Adrenal gland (tissue), 9 donors: ENCODE measurements at regions not wholly inside any gene's neighbourhood (a gene's known extent, or its start where the extent isn't known, plus 50 kb on each side); places are given as distances from the start of the nearest gene placed in this dataset.

Experiments used
- DNase-seq, 7 donors: peaks; one replicate each; pipeline ENCODE4 v3.0.0-alpha.2; 2019 to 2020
- H3K27ac ChIP-seq, 5 donors: fragments of 200-600 bp; sonication (generic) in 4 of 5; 1 replicate in 3 of 5; 2 replicates in 2 of 5; pipeline versions ENCODE4 v1.5.1 to v1.8.0; 2016 to 2020; ENCODE audit warnings: mild to moderate bottlenecking in 1 of 5
- H3K27me3 ChIP-seq: fragments of 200-600 bp; 2 replicates; pipeline ENCODE4 v1.8.0; 2021
- H3K36me3 ChIP-seq, 2 donors: fragments of 200-600 bp; replicated peaks in 1 of 2; 1 replicate in 1 of 2; 2 replicates in 1 of 2; pipeline versions ENCODE4 v1.5.1 to v1.8.0; 2018 to 2022
- H3K4me1 ChIP-seq, 2 donors: fragments of 200-600 bp; replicated peaks in 1 of 2; 1 replicate in 1 of 2; 2 replicates in 1 of 2; pipeline versions ENCODE4 v1.5.1 to v1.8.0; 2018 to 2021
- H3K4me3 ChIP-seq, 4 donors: fragments of 200-600 bp; sonication (generic) in 3 of 4; one replicate each; pipeline ENCODE4 v1.5.1; 2016 to 2018
- H3K9me3 ChIP-seq, 3 donors: fragments of 200-600 bp; sonication (generic) in 1 of 3; replicated peaks in 1 of 3; 1 replicate in 2 of 3; 2 replicates in 1 of 3; pipeline versions ENCODE4 v1.5.1 to v1.8.0; 2016 to 2021
- CTCF ChIP-seq, 6 experiments: fragments of 450-650 bp in 4 of 6; fragments of 200-600 bp in 2 of 6; sonication (generic) in 1 of 6; IDR thresholded peaks; 1 replicate in 5 of 6; 2 replicates in 1 of 6; pipeline versions ENCODE4 v1.5.1 to v1.8.0; 2016 to 2021; ENCODE audit warnings: antibody characterized with exemption in 6 of 6, mild to moderate bottlenecking in 2 of 6, moderate library complexity in 1 of 6
- POLR2A ChIP-seq, 2 donors: fragments of 450-650 bp; IDR thresholded peaks; one replicate each; pipeline ENCODE4 v1.6.1; 2017; ENCODE audit warnings: antibody characterized with exemption in 2 of 2, mild to moderate bottlenecking in 2 of 2, moderate library complexity in 1 of 2
- WGBS, 4 donors: extraction: QIAGEN DNeasy Blood & Tissue Kit in 2 of 4; methylation state at CpG; one replicate each; pipeline versions ENCODE4 v1.1.5 to v1.1.7; 2013 to 2017; 5-methylcytosine and 5-hydroxymethylcytosine counted together
- intact Hi-C, 2 donors: fragments of 100-400 bp; cut with DNase I; formaldehyde crosslinking; loops; one replicate each; pipeline versions ENCODE4 v1.14.1 to v1.15.0; 2022 to 2023
- donor health status: healthy with polysubstance abuse.
- donor health status: Bipolar disorder and iron deficiency.
- donor health status: DM: yes; HTN: yes; CAD: no.
- donor health status: DM: no; HTN: no; CAD: no.
- donor health status: DM: no; HTN: no; CAD: no.

DNA sequence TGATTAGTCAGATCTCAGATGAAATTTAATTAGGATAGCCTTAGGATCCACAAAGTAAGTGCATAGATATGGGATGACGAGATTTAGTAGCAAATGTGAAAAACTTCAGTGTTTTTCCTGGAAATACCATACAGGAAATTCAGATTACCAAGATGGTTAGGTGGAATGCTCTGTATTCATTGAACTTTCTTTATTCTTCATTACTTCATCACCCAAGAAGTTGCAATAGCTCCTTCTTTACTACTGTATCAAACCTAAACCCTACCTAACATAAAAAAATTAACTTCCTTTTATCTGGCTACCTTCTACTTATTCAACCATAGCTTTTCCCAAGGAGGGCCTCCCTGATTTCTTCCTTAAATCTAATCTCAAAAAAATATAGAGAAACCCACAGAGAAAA is 100.4 kb downstream of the TTC6 start:
- Histone ChIP-seq H3K36me3 (no peaks in the 10 kb centered on the region), H3K27ac (no peak overlapping the region), H3K27me3 (no peaks in the 10 kb centered on the region), H3K4me1 (no peaks in the 10 kb centered on the region), H3K4me3 (no peak overlapping the region), H3K9me3 (no peaks in the 10 kb centered on the region)
- no peak for TF ChIP-seq POLR2A (IDR thresholded peaks at IDR 0.05)
- TF ChIP-seq CTCF (IDR thresholded peaks at IDR 0.05), result no peak
- no peak for DNase-seq
- WGBS, 4 donors, result 78 to 88% (median 85%) methylated on average over 1 of the region's 1 CpG
- intact Hi-C loops, result no loop called here

GRCh38 chr14:37697489-37698121 is 102.2 kb downstream of the TTC6 start:
- intact Hi-C loops, result no loop called here
- no peak for TF ChIP-seq CTCF (IDR thresholded peaks at IDR 0.05)
- TF ChIP-seq POLR2A (IDR thresholded peaks at IDR 0.05), result no peak
- Histone ChIP-seq H3K9me3 (no peaks in the 10 kb centered on the region), H3K27ac (no peak overlapping the region), H3K4me3 (no peak overlapping the region), H3K27me3 (no peaks in the 10 kb centered on the region), H3K36me3 (no peaks in the 10 kb centered on the region), H3K4me1 (no peaks in the 10 kb centered on the region)
- no peak for DNase-seq

DNA sequence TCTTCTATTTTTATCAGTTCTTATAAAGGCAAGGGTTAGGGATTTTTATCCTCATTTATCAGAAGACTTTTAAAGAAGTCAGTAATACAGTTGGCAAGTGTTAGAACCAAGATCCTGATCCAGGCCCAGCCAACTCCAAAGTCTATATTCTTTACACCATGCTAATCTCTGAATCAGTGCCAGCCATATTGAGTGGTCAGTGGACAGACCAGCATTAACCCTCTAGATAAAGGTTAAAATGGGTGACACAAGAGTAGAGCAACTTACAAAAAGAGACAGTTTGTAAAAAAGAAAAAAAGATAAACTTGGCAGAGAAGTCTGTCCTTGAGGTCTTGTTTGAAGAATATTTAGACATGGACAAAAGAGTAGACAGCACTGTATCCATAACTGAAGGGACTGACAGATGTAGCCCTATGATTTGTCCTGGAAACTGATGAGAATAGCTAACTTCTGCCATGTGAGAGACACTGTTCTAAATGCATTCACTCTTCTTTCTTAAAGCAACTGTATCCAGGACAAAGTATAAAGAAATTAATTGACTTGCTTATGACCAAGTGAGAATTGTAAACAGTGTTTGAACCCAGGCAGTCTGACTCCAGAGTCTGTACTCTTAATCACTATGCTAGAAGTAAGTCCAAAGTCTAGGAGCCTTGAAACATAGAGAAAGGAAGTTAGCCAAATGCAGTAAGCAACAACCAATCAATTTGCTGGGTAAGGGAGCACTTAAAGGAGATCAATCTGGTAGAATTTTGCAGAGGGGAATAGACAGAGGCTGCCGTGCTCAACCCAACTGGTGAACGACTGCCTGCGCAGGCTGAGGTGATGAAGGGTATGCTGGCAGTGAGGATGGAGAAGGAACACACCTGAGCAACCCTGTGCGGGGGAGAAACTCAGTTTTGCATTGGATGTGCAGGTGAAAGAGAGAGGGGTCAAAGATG is 103.7 kb downstream of the TTC6 start:
- Histone ChIP-seq H3K4me1 (no peaks in the 10 kb centered on the region), H3K27ac (no peak overlapping the region), H3K36me3 (no peaks in the 10 kb centered on the region), H3K27me3 (no peaks in the 10 kb centered on the region), H3K4me3 (no peak overlapping the region), H3K9me3 (no peaks in the 10 kb centered on the region)
- intact Hi-C loops, result no loop called here
- TF ChIP-seq POLR2A (IDR thresholded peaks at IDR 0.05), result no peak
- no peak for DNase-seq
- 87 to 94% (median 92%) methylated on average over 4 of the region's 4 CpGs for WGBS, 4 donors

DNA sequence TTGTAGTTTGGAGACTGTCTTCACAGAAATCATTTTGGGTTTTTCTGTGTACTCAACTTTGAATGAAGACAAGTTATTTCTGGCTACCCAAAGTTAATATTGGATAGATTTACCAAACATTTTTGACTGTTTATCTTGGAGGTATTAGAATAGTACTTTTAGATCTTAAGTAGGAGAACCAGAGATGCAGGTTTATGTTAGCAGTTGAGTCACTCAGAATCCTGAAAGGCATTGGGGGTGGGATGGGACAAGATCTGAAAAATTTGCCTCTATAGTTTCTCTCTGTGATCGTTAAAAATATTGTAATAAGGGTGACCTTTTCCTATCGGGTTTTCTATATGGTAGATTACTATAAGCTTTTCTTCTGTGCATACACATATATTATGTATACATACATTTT is 112.3 kb downstream of the TTC6 start:
- H3K27ac ChIP-seq, result no peak overlapping the region
- H3K4me1 ChIP-seq, result no peaks in the 10 kb centered on the region
- TF ChIP-seq CTCF (IDR thresholded peaks at IDR 0.05) (no peak), POLR2A (IDR thresholded peaks at IDR 0.05) (no peak)
- WGBS, 4 donors, result 73 to 87% (median 82%) methylated on average over 2 of the region's 2 CpGs
- H3K9me3 ChIP-seq, result no peaks in the 10 kb centered on the region
- no peak overlapping the region for H3K4me3 ChIP-seq
- H3K27me3 ChIP-seq, result no peaks in the 10 kb centered on the region
- intact Hi-C loops, result no loop called here
- no peaks in the 10 kb centered on the region for H3K36me3 ChIP-seq
- no peak for DNase-seq
